H7 (cell line): ENCODE measurements at regions not wholly inside any gene's neighbourhood (a gene's known extent, or its start where the extent isn't known, plus 50 kb on each side); places are given as distances from the start of the nearest gene placed in this dataset.
"Not testable (repeated sequence)": the region's sequence is repeated elsewhere in the genome, so short reads cannot be mapped to it uniquely, and the experiment has no call there.

Experiments used
- DNase-seq: peaks from one replicate; pipeline ENCODE4 v3.0.0; 2012
- H3K27me3 ChIP-seq: 2 replicates; pipeline ENCODE4 v1.6.0; 2011; ENCODE audit warnings: mild to moderate bottlenecking, low read length; ENCODE audit not compliant: control insufficient read depth, insufficient read depth
- H3K36me3 ChIP-seq: replicated peaks from 2 replicates; pipeline ENCODE4 v1.5.1; 2011; ENCODE audit warnings: low read length; ENCODE audit not compliant: control insufficient read depth, insufficient read depth
- H3K4me3 ChIP-seq: 2 replicates; pipeline ENCODE4 v1.5.1; 2011; ENCODE audit warnings: low read depth, mild to moderate bottlenecking, control low read depth, low read length, moderate library complexity; ENCODE audit not compliant: insufficient read depth

DNA sequence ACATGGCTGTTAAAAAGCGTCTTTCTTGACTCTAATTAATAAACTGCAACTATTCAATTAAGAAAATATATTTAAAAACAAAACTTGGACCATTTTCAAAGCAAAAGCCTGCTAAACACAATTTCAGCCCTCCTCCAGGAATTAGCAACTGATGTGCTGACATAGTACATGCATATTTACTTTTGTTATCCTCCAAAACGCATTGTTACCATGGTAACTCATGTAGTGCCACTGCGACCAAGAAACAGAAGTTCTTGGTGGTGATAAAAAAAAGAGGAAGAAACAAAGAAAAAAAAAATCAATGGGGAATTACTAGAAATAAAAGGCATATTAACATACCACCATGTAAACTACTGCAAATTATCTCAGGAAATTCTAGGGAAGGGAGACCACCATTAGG is 793.4 kb upstream of the CDH8 start:
- Histone ChIP-seq H3K36me3 (no peaks in the 10 kb centered on the region), H3K4me3 (no peak overlapping the region), H3K27me3 (no peaks in the 10 kb centered on the region)
- DNase-seq = no peak

DNA sequence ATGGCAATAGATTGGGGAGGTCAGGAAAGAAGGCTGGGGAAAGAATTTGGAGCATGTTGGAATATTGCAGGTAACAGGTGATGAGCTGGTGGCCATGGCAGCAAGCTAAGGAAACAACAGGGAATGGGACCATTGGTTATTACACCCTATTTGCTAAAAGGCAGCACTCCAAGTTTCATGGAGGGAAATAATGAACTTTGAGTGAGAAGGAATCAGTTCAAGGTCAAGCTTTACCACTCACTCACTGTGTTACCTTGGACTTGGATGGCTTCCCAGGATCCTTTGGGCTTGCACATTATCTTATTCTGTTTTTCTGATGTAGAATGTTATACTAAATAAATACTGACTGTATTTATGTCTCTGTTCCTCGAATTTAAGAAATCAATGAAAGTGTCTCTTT is 792.8 kb upstream of the CDH8 start:
- Histone ChIP-seq H3K36me3 (no peaks in the 10 kb centered on the region), H3K4me3 (no peak overlapping the region), H3K27me3 (no peaks in the 10 kb centered on the region)
- no peak for DNase-seq

DNA sequence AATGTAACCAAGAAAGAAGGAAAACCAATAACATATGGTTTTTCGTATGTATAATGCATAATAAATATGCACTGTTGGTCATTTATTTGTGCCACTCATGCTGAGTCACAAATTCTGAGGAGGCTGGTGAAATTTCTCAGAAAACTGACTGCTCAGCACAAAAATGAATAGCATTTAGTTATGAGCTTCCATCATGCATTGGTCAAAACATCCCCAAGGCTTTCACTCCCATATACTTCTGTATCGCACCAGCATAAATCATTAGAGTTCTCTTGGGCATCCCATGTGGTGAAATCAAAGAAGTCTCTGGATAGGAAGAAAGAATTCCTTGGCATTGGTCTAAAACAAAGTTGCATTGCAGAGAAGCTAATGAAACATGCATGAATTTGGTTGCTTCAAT is 785.6 kb upstream of the CDH8 start:
- Histone ChIP-seq H3K27me3 (no peaks in the 10 kb centered on the region), H3K36me3 (no peaks in the 10 kb centered on the region), H3K4me3 (no peak overlapping the region)
- DNase-seq = no peak

DNA sequence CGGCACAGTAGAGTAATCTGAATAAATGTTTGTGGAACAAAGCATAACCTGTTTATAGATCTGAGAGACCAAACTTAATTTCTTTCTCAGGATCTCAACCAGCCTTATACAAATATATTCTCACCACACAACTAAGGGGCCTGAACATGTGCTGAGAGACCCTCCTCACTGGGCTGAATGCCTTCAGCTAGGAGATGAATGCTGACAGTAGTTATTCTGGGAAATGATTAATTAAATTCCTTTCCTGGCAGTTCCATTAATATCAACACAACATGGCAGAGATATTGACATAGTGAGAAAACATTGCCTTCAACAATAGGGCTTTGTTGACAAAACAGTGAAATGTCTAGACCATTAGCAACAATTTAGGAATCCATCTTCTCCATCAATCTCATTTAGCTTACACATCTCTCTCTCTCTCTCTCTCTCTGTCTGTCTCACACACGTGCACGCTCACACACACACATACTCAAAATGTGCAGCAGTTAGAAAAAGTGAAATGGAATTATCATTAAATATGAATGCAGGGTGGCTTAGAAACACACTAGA is 780.8 kb upstream of the CDH8 start:
- Histone ChIP-seq H3K36me3 (no peaks in the 10 kb centered on the region), H3K27me3 (no peaks in the 10 kb centered on the region), H3K4me3 (no peak overlapping the region)
- DNase-seq = no peak

DNA sequence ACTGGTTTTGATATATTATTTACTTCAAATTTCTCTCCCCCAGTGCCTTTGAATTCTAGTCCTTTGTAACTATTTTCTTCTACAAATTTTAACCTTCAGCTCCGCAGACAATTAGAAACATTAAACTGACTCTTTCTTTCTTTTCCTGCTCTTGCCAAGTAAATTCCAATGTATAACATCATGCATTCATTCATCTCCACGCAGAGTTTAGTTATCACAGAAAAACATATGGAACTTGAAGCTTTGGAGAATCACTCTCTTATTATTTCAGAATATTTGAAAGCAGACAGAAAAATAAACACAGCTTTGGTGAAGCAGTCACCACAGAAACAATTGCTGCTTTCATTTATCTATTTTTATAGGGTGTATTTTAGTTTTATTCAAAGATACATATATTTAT is 778.7 kb upstream of the CDH8 start:
- no peak for DNase-seq
- Histone ChIP-seq H3K27me3 (no peaks in the 10 kb centered on the region), H3K4me3 (no peak overlapping the region), H3K36me3 (no peaks in the 10 kb centered on the region)

DNA sequence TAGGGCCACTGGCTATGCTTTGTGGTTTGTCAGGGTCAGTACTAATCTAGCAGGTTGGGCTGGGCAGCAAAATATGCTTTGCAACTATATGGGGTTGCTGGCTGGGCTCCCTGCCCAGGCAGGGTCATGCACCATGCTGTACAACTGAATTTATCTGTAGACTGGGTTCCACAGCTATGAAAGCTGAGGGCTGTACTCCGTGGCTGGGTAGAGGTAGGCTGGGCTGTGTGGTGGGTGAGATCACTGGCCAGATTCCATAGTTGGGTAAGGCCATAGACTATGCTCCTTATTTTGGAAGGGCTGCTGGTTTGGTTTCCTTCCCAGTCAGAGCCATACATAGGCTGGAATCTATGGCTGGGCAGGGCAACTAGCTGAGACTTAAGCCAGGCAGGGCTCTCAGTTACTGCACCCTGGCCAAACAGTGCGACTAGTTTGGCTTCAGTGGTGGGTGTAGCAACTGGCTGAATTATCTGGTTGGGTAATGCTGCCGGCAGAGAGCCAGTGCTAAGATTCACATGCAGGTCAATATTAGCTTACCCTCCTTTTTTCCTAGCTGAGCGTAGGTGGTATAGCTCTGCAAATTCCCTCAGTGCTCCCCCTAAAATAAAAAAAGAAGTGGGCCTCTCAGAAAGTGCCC is 769.1 kb upstream of the CDH8 start:
- DNase-seq = no peak
- no peak overlapping the region for H3K4me3 ChIP-seq
- no peaks in the 10 kb centered on the region for H3K27me3 ChIP-seq
- no peaks in the 10 kb centered on the region for H3K36me3 ChIP-seq

DNA sequence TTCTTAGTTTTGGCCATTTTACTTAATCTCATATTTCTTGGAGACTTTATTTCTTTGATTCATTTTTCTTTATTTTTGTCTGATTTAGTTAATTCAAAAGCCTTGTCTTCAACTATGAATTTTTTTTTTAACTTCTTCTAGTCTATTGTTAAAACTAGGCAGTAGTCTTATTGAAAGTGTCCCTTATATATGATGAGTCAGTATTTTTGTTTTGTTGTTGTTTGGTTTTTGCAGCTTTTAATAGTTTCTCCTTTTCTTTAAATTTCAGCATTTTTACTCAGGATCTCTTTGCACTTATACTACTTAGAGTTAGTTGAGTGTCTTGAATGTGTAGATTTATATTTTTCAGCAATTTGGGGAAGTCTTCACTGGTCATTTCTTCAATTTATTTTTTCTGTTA is 758.5 kb upstream of the CDH8 start:
- no peak for DNase-seq
- H3K36me3 ChIP-seq = no peaks in the 10 kb centered on the region
- no peaks in the 10 kb centered on the region for H3K27me3 ChIP-seq
- no peak overlapping the region for H3K4me3 ChIP-seq

DNA sequence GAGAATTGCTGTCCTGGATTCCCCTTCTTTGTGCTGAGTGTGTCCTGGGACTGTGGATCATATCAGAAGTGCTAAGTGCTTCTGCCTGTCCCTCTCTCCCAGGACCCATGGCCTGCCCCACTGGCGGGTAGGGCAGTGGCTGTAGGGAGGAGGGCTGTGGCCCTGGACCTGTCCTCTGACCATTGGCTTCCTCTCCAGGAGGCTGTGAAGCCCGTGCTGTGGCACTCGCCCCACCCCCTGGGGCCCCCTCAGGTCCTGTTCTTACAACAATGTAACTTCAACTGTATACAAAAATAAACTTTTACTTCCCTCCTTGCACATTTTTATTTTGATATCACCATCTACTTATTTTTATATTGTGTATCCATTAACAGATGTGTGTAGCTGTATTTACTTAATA is 743.8 kb upstream of the CDH8 start:
- H3K36me3 ChIP-seq, H3K27me3 ChIP-seq, H3K4me3 ChIP-seq, DNase-seq: not testable (repeated sequence)

DNA sequence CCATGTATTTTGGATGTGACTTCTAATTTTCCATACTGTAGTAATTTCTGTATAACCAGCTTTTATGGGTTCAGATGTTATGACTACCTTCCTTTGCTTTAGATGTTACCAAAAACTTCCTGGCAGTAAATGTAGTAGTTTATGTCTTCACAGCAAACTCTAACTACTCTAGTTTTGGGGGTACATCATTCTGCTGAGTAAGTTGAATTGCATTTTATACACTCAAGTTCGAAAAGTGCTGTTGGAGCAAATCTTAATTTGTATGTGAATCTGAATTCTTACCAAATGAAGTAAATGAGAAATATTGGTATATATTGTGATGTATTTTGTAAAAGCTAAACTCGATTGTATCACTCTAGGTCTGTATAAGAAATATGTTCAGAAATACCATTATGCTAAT is 728.3 kb upstream of the CDH8 start:
- no peak for DNase-seq
- H3K36me3 ChIP-seq = no peaks in the 10 kb centered on the region
- H3K4me3 ChIP-seq = no peak overlapping the region
- no peaks in the 10 kb centered on the region for H3K27me3 ChIP-seq

DNA sequence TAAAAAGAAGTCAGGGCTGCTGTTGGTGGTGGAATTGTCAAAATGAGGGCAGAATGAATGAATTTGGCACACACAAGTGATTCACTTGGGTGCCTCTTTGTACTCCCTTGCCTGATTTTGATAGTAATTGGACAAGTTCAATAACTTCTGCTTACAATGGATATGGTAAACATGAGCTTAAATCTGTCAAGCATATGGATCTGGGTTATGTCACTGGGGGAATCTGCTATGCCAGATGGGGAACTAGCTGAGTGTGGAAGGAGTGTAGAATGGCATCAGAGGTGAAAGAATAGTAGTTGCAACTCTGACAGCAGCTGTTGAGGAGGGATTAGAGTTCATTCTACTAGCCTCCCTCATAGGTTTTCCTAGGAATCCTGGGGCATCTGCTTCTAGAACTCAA is 724.2 kb upstream of the CDH8 start:
- Histone ChIP-seq H3K4me3 (no peak overlapping the region), H3K36me3 (no peaks in the 10 kb centered on the region), H3K27me3 (no peaks in the 10 kb centered on the region)
- no peak for DNase-seq

DNA sequence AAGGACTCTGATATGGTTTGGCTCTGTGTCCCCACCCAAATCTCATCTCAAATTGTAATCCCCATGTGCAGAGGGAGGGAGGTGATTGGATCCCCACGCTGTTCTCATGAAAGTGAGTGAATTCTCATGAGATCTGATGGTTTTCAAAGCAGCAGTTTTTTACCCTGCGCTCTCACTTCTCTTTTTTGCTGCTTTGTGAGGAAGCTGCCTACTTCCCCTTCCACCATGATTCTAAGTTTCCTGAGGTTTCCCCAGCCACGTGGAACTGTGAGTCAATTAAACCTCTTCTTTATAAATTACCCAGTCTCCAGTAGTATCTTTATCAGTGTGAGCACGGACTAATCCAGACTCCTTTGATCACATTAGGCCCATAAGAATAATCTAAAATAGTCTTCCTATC is 719.7 kb upstream of the CDH8 start:
- Histone ChIP-seq H3K4me3 (no peak overlapping the region), H3K36me3 (no peaks in the 10 kb centered on the region), H3K27me3 (no peaks in the 10 kb centered on the region)
- no peak for DNase-seq

DNA sequence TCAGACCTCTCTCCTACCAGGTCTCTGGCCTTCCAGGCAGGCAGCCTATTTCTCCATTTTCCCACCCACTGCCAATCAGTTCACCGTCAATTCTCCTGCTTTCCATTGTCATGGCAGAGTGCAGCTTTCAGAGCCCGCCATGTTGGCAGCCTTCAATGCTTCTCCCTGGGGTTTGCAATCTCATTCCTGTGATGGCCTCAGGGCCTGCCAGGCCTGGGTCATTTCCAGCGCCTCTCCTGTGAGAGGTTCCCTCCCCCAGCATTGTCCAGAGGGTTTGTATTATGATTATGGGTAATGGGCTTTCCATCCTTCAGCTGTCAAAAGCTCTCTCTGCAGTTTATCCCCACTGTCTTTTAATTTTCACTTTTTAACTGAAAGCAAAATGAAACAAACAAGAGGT is 716.6 kb upstream of the CDH8 start:
- no peaks in the 10 kb centered on the region for H3K27me3 ChIP-seq
- no peak for DNase-seq
- no peak overlapping the region for H3K4me3 ChIP-seq
- H3K36me3 ChIP-seq = no peaks in the 10 kb centered on the region

DNA sequence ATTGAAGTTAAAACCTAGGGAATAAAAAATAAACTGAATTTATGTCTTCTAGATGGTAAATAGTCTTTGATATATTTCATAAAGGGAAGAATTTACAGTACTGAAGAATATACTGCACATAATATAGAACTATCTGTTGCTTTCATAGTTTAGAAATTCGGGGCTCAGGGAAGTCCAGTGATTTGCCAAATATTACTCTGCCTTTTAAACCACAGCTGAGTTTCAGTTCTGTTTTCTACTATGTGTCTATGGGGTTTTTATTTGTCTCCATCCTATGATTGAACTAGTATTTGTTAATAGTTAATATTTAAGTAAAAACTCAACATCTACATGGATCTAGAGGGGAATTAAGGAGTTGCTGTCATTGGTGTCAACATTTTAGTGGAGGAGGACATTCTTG is 715.0 kb upstream of the CDH8 start:
- Histone ChIP-seq H3K36me3 (no peaks in the 10 kb centered on the region), H3K4me3 (no peak overlapping the region), H3K27me3 (no peaks in the 10 kb centered on the region)

DNA sequence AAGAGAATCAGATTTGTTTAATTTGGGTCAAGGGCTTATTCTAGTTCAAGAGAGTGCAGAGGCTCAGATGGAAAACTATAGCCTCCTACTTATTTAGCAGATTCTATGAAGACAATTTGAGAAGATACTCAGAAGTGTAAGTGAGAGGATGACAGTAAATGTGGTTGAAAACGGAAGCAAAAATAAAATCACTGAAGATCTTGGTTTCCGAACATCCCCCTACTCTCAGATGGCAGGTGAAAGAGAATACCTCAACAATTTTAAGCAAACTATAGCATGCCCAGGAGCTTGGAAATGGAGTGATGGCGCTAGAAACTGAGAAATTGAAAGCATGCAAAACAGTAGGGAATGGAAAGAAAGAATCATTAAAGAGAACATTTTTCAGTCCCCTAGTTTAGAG is 705.5 kb upstream of the CDH8 start:
- no peaks in the 10 kb centered on the region for H3K36me3 ChIP-seq
- H3K4me3 ChIP-seq = no peak overlapping the region
- no peaks in the 10 kb centered on the region for H3K27me3 ChIP-seq
- no peak for DNase-seq

More for the DNA sequence above, 715.0 kb upstream of the CDH8 start:
- no peak for DNase-seq

DNA sequence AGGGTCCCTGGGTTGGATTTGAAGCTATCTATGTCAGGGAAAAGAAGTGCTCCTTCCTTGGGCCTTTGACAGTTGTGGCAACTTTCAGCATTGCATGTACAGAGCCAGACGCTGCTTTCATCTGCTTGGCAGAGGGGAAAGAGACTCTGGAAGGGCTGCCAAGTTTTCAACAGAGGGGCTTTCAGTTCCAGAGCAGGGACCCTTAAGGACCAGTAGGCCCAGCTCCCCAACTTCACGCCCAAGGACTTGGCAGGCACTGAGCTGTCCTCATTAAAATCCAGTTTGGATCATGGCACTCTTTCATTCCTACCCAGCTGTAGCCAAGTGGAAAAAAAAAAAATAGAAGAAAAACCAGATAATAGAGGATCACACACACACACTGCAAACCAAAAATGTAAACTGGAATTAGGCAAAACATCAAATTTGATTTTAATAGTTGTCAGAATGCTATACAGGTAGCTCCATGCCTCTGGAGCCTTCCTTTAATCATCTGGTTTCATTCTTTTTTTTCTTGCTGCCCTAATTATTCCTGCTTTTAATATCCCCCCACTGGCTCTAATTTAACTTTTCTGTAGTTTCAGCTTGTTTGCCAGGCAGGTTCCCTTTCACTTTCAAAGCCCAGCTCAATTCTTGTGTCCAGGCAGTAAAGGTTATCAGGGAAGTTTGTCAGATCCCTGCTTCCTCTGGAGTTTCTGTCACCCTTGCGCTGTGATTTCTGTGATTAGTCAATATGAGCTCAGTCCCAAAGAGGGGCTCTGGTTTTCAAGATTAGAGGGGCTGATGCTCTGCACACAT is 702.6 kb upstream of the CDH8 start:
- Histone ChIP-seq H3K4me3 (no peak overlapping the region), H3K27me3 (no peaks in the 10 kb centered on the region), H3K36me3 (no peaks in the 10 kb centered on the region)
- DNase-seq = no peak
